ENCODE measurements at regions not wholly inside any gene's neighbourhood (a gene's known extent, or its start where the extent isn't known, plus 50 kb on each side); places are given as distances from the start of the nearest gene placed in this dataset.
"Not testable (repeated sequence)": the region's sequence is repeated elsewhere in the genome, so short reads cannot be mapped to it uniquely, and the experiment has no call there.

DNA sequence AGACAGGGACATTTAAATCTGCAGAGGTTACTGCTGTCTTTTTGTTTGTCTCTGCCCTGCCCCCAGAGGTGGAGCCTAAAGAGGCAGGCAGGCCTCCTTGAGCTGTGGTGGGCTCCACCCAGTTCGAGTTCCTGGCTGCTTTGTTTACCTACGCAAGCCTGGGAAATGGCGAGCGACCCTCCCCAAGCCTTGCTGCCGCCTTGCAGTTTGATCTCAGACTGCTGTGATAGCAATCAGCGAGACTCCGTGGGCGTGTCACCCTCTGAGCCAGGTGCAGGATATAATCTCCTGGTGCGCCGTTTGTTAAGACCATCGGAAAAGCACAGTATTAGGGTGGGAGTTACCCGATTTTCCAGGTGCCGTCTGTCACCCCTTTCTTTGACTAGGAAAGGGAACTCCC is 93.3 kb downstream of the ANKRD30BL start:
- not testable (repeated sequence) for DNase-seq

DNA sequence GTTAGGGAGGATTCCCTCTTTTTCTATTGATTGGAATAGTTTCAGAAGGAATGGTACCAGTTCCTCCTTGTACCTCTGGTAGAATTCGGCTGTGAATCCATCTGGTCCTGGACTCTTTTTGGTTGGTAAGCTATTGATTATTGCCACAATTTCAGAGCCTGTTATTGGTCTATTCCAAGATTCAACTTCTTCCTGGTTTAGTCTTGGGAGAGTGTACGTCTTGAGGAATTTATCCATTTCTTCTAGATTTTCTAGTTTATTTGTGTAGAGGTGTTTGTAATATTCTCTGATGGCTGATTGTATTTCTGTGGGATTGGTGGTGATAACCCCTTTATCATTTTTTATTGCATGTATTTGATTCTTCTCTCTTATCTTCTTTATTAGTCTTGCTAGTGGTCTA is 96.4 kb downstream of the ANKRD30BL start:
- not testable (repeated sequence) for DNase-seq

DNA sequence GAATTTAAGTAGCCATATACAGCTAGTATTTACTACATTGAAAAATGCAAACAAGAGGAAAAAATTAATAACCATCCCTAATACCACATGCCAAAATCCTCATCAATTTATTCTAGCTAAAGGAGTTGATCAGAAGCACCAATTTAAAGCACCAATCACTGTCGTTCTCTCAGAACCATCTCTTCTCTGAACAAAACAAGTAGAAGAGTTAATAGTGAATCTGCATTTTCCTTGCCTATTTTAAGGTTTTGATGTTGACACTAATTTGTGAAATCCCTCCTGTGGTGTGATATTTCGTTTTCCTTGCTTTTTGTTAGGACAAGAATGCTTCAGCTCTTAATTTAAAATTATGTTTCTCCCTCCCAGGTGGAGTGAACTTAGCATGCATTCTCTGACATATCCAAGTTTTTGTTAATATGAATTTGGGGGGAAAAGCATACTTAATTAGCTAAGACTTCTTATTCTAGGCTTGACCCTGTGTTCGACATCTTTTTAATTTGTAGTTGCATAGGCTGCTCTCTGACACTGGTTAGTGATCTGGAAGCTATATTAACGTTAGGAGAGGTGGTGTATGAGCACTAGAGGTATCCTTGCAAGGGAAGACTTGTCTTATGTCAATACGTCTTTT is 122.0 kb downstream of the ANKRD30BL start:
- not testable (repeated sequence) for DNase-seq

DNA sequence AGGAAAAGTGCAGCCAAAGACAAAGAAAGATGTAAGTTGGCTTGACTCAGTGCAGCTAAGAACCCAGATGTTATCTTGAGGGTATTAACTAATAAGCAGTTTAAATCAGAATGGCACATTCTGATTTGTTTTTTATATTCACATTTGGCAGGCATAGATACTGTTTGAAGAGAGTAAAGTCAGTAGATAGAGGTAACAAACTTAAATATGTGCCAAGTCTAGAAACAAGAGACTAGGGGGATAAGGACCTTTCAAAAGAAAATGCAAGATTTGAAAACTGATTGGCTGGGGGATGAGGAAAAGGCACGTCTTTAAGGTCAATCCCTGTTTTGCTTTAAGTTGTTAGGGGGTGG is 122.9 kb downstream of the ANKRD30BL start:
- DNase-seq: not testable (repeated sequence)

DNA sequence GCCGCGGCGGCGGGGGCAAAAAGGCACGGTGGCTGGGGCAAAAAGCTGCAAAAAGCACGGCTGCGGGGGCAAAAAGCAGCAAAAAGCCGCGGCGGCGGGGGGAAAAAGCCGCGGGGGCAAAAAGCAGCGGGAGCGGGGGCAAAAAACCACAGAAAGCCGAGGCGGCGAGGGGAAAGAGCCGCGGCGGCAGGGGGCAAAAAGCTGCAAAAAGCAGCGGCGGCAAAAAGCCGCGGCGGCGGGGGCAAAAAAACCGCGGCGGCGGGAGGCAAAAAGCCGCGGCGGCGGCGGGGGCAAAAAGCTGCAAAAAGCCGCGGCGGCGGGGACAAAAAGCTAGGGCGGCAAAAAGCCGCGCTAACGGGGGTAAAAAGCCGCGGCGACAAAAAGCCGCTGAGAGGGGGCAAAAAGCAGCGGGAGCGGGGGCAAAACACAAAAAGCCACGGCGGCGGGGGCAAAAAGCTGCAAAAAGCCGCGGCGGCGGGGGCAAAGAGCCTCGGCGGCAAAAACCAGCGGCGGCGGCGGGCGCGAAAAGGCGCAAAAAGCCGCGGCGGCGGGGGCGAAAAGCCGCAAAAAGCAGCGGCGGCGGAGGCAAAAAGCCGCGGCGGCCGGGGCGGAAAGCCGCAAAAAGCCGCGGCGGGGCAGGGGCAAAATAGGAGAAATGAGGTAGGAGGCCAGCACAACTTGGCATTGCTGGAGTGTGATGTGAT is 123.4 kb downstream of the ANKRD30BL start:
- DNase-seq: peak; percentile 33

DNA sequence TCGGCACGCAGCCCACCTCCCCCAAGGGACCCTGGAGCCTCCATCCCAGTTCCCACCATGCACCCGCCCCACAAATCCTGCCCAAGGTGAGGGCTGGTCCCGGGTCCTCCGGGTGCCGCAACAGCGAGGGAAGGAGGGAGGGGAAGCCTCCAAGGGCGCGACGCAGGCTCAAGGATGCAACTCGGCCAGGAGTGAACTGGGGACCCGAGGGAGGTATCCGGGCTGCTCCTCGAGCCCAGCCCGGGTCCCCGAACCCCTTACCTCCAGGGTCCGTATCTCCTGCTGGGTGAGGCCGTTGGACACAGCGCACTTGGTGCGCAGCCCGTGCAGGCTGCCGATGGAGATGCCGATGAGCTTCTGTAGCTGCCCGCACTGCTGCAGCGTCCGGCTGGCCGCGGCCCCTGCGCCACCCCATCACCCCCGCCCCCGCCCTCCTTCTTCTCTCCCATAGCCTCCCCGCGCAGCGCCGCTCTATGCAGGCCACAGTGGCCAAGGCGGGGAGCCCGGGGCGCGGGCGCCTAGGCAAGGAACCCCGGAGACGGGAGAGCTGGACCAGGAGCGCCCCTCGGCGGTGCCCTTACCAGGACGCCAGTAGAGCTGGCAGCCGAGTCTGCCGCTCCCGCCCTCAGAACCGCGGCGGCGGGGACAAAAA is 124.1 kb downstream of the ANKRD30BL start:
- peak; percentile 65 for DNase-seq

GRCh38 chr2:132034646-132035045 is 127.1 kb downstream of the ANKRD30BL start:
- DNase-seq: no peak

- no peak for DNase-seq
Measured at GRCh38 chr2:132033949-132034348, 127.8 kb downstream of the ANKRD30BL start.

DNA sequence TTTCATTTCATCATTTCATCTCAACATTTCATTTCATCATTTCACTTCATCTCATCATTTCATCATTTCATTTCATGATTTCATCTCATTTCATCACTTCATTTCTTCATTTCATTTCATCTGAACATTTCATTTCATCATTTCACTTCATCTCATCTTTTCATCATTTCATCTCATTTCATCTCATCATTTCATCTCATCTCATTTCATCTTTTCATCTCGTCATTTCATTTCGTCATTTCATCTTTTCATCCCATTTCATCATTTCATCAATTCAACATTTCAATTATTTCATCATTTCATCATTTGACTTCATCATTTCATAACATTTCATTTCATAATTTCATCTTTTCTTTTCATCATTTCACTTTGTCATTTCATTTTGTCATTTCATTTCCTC is 128.4 kb downstream of the ANKRD30BL start:
- DNase-seq: no peak

DNA sequence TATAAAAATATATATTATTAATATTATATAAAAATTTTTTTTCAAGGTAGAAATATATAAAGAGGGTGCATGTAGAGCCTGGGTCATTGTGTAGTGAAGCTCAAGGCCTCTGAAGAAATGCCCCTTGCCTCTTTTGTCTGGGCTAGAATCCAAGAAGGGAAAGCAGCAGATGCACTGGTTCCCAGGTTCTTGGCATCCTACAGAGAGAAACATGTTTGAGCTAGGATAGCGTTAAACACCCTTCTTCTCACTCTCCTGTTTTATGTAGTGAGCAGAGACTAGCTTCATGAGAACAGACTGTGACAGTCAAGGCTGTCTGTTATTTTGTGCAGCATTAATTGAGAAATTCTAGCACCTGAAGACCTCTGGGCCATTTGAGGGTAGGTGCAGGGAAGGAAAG is 149.7 kb downstream of the ANKRD30BL start:
- DNase-seq: not testable (repeated sequence)

- DNase-seq: no peak
Measured at GRCh38 chr2:132009874-132010521, 151.8 kb downstream of the ANKRD30BL start.

DNA sequence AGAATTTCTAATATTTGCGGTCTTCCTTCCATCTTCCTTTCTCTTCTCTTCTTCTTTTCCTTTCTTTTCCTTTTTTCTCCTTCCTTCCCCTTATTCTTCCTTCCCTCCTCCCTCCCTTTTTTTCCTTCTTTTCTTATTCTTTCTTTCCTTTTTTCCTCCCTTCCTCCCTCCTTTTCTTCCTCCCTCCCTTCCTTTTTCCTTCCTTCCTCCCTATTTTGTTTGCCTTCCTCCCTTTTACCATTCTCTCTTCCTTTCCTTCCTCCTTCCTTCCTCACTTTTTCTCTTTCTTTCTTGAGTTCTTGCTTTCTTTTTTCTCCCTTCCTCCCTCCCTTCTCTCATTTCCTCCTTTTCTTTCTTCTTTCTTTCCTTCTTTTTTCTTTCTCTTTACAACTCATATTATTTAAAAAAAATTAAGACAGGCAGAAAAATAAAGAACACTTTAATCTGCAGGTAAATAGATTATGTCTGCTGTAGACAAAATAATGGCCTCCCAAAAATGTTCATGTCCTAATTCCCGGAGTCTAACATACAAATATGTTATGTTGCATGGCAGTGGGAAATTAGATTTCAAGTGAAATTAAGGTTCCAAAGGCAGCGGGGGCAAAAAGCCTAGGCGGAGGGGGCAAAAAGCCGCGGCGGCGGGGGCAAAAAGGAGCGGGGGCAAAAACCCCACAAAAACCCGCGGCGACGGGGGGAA is 152.4 kb downstream of the ANKRD30BL start:
- DNase-seq: no peak

DNA sequence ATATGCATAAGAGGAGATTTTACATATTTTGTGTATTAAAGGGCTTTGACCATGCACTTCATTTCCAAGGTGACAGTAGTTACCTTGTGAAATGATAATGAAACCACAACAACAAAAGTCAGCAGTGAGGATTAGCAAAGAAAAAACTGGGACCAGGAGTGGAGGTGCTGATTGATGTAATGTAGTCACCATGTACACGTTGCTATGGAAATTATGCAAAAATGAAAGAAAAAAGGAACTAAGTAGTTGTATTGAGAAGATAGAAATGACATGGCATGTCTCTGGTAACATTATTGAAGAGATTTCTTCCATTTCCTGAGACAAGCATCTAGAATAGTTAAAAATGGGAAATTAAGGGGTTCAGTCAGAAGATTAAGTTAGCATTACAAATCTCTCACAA is 171.0 kb downstream of the ANKRD30BL start:
- DNase-seq: not testable (repeated sequence)

GRCh38 chr2:131966671-131967070 is 195.1 kb downstream of the ANKRD30BL start:
- DNase-seq: not testable (repeated sequence)

GRCh38 chr2:131966256-131966655 is 195.5 kb downstream of the ANKRD30BL start:
- no peak for DNase-seq

DNA sequence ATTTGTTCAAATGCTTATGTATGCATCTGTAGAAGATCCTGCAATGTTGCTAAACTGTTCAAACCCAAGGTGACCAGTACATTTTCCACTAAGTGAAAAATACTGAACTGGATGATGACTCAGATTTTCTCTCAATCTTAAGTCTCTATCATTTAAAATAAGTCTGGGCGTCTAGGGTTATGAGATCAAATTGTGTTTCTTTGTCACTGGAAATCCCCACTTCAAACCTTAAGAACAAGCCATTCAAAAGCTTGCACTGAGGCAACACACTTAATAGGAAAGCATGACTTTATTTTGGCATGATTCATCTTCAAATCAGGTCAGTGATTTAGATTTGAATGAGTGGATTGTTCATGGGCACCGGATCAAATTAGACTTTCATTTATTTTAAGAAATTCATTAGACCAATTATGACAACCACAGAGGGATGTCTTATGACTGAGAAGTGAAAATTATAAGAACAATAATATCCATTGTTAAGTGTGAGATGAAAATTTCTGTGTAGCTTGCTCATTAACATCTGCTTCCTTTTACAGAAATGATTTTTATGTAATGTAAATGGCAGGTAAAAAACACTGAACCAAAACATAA is 203.6 kb downstream of the ANKRD30BL start:
- DNase-seq: not testable (repeated sequence)

DNA sequence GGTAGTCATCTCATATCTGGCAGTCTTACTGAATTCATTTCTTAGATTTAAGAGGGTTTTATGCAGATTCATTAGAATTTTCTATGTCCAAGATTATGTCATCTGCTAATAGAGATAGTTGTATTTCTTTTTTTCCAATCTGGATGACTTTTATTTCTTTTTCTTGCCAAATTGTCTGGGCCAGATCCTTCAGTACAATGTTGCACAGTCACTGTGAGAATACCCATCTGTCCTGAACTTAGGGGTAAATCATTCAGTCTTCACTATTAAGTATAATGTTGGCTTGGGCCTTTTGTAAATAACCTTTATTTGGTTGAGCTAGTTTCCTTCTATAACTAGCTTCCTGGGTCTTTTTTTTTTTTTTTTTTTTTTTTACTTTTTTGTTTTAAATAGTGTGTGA is 213.1 kb downstream of the ANKRD30BL start:
- not testable (repeated sequence) for DNase-seq

DNA sequence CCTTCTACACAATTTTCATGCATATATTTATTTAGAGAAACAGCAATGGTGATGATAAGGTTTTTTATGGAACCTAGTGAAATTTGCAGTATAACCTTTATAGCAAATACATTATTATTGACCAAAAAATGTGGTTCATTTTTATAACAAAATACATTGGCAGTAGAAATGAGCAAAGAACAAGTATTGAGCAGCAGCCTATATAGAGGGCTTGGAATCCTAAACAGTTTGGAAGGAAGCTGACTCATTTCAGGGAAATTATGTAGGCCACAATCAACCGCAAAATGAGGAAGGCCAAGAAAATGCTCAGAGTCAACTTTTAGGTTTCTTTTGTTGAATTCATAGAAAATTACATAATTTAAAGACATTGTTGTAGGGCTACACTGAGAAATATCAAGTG is 238.5 kb downstream of the ANKRD30BL start:
- DNase-seq: not testable (repeated sequence)

GRCh38 chr2:131922854-131923253 is 238.9 kb downstream of the ANKRD30BL start:
- not testable (repeated sequence) for DNase-seq

All from NCI-H345 (cell line).